ENCODE measurements at regions not wholly inside any gene's neighbourhood (a gene's known extent, or its start where the extent isn't known, plus 50 kb on each side); places are given as distances from the start of the nearest gene placed in this dataset. TPM values are rescaled to one million over a fixed set of nuclear protein-coding genes. Genes with fewer than 3 reads are reported as not detected.

GRCh38 chr1:184330875-184331274 lies 56.0 kb upstream of the C1orf21 start:
- TF ChIP-seq CTCF (IDR thresholded peaks at IDR 0.05) (no peak), POLR2A (IDR thresholded peaks at IDR 0.05) (no peak), EP300 (IDR thresholded peaks at IDR 0.05) (no peak)
- no peaks in the 10 kb centered on the region for H3K36me3 ChIP-seq
- no peak for DNase-seq
- no peaks in the 10 kb centered on the region for H3K27me3 ChIP-seq
- H3K4me1 ChIP-seq (ENCODE audit: insufficient read depth) = no peaks in the 10 kb centered on the region
- intact Hi-C loops (cut with DNase I) = no loop called here
- WGBS, 3 donors = 89 to 94% (median 92%) methylated on average over 4 of the region's 4 CpGs
- H3K27ac ChIP-seq = no peak overlapping the region
- H3K9me3 ChIP-seq = no peaks in the 10 kb centered on the region
- no peak overlapping the region for H3K4me3 ChIP-seq

Small RNA genes lying in the stretch of these regions (small RNA-seq; reads per million reads assigned to genes)
- gene RF00019 = not detected
